HG03064 (cell line): ENCODE measurements at regions not wholly inside any gene's neighbourhood (a gene's known extent, or its start where the extent isn't known, plus 50 kb on each side); places are given as distances from the start of the nearest gene placed in this dataset.
"Not testable (repeated sequence)": the region's sequence is repeated elsewhere in the genome, so short reads cannot be mapped to it uniquely, and the experiment has no call there.

Experiments used
- ATAC-seq: cut with Tn5 transposase; IDR thresholded peaks from one replicate; pipeline ENCODE4 v1.9.1; 2021; ENCODE audit warnings: low read depth; ENCODE audit not compliant: unreplicated experiment

- ATAC-seq, result no peak
Measured at GRCh38 chr2:224155896-224156295, 116.8 kb upstream of the SERPINE2 start.

- ATAC-seq, result no peak
Measured at GRCh38 chr2:224155371-224155770, 116.3 kb upstream of the SERPINE2 start.

GRCh38 chr2:224151680-224152310 is 112.7 kb upstream of the SERPINE2 start:
- ATAC-seq, result no peak

GRCh38 chr2:224151161-224151560 is 112.1 kb upstream of the SERPINE2 start:
- no peak for ATAC-seq

GRCh38 chr2:224148058-224148457 is 109.0 kb upstream of the SERPINE2 start:
- not testable (repeated sequence) for ATAC-seq

GRCh38 chr2:224147174-224147573 is 108.1 kb upstream of the SERPINE2 start:
- ATAC-seq, result no peak

GRCh38 chr2:224146356-224147160 is 107.5 kb upstream of the SERPINE2 start:
- ATAC-seq, result no peak

GRCh38 chr2:224145751-224146355 is 106.8 kb upstream of the SERPINE2 start:
- ATAC-seq, result no peak

GRCh38 chr2:224143526-224143925 is 104.4 kb upstream of the SERPINE2 start:
- ATAC-seq, result no peak

- ATAC-seq, result no peak
Measured at GRCh38 chr2:224142397-224143312, 103.6 kb upstream of the SERPINE2 start.

GRCh38 chr2:224141304-224141703 is 102.2 kb upstream of the SERPINE2 start:
- ATAC-seq, result no peak

GRCh38 chr2:224137208-224137607 is 98.1 kb upstream of the SERPINE2 start:
- no peak for ATAC-seq

GRCh38 chr2:224136396-224136795 is 97.3 kb upstream of the SERPINE2 start:
- ATAC-seq, result no peak

- no peak for ATAC-seq
Measured at GRCh38 chr2:224135881-224136280, 96.8 kb upstream of the SERPINE2 start.

GRCh38 chr2:224134003-224134734 is 95.1 kb upstream of the SERPINE2 start:
- no peak for ATAC-seq

- ATAC-seq, result no peak
Measured at GRCh38 chr2:224133387-224133786, 94.3 kb upstream of the SERPINE2 start.

GRCh38 chr2:224127871-224128501 is 88.9 kb upstream of the SERPINE2 start:
- ATAC-seq, result no peak

- ATAC-seq, result no peak
Measured at GRCh38 chr2:224126440-224126839, 87.4 kb upstream of the SERPINE2 start.

- no peak for ATAC-seq
Measured at GRCh38 chr2:224126003-224126402, 86.9 kb upstream of the SERPINE2 start.

GRCh38 chr2:224122542-224122941 is 83.5 kb upstream of the SERPINE2 start:
- ATAC-seq, result no peak
